Keratinocyte (primary cell): ENCODE measurements at regions not wholly inside any gene's neighbourhood (a gene's known extent, or its start where the extent isn't known, plus 50 kb on each side); places are given as distances from the start of the nearest gene placed in this dataset.

Experiments
- EZH2 ChIP-seq: IDR thresholded peaks from one replicate; pipeline ENCODE4 v1.6.1; 2012; ENCODE audit warnings: inconsistent platforms, mild to moderate bottlenecking, low read length, moderate library complexity
- TF ChIP-seq, protein P1 (sequence below), 3 experiments: IDR thresholded peaks in 1 of 3; conservative IDR thresholded peaks in 1 of 3; optimal IDR thresholded peaks in 1 of 3; 2 replicates in 2 of 3; 3 replicates in 1 of 3; pipeline versions ENCODE3 to v1.5.1; 2011; ENCODE audit warnings: low read length in 3 of 3, mild to moderate bottlenecking in 3 of 3, moderate library complexity in 2 of 3, control low read depth in 1 of 3, inconsistent platforms in 1 of 3; ENCODE audit not compliant: insufficient read depth in 2 of 3; ENCODE audit errors: extremely low read depth in 1 of 3

DNA sequence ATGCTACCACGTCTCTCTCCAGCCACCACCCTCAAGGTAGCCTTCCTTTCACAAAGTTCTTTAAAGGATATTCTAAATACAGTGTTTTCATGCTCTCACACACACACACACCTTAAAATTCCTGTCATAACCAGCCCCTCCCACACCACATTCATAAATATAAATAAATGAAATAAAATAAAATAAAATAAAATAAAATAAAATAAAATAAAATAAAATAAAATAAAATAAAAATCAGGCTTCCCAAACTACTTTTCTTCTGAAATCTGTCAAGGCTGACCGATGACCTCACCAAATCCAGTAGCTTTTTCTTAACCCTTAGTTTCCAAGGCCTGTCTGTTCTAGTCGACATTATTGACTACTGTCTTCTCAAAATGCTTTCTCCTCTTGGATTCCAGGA lies 378.4 kb downstream of the SEC23A start:
- TF ChIP-seq EZH2: no peak
- TF ChIP-seq, protein P1, sequence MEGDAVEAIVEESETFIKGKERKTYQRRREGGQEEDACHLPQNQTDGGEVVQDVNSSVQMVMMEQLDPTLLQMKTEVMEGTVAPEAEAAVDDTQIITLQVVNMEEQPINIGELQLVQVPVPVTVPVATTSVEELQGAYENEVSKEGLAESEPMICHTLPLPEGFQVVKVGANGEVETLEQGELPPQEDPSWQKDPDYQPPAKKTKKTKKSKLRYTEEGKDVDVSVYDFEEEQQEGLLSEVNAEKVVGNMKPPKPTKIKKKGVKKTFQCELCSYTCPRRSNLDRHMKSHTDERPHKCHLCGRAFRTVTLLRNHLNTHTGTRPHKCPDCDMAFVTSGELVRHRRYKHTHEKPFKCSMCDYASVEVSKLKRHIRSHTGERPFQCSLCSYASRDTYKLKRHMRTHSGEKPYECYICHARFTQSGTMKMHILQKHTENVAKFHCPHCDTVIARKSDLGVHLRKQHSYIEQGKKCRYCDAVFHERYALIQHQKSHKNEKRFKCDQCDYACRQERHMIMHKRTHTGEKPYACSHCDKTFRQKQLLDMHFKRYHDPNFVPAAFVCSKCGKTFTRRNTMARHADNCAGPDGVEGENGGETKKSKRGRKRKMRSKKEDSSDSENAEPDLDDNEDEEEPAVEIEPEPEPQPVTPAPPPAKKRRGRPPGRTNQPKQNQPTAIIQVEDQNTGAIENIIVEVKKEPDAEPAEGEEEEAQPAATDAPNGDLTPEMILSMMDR (optimal IDR thresholded peaks at IDR 0.05 in 1 of 3, IDR thresholded peaks at IDR 0.05 in 1 of 3, conservative IDR thresholded peaks at IDR 0.05 in 1 of 3; ENCODE audit: extremely low read depth in 1 of 3, insufficient read depth in 2 of 3, low read length in 3 of 3): no peak
